Liver (tissue), 3 donors: ENCODE measurements at regions not wholly inside any gene's neighbourhood (a gene's known extent, or its start where the extent isn't known, plus 50 kb on each side); places are given as distances from the start of the nearest gene placed in this dataset.

Experiments
- JUND ChIP-seq, 2 donors: IDR thresholded peaks; 2 replicates each; pipeline ENCODE4 v1.6.1; 2016; ENCODE audit warnings: antibody characterized with exemption in 2 of 2
- RAD21 ChIP-seq, 2 donors: IDR thresholded peaks; 2 replicates each; pipeline ENCODE4 v1.6.1; 2016; ENCODE audit warnings: antibody characterized with exemption in 2 of 2, mild to moderate bottlenecking in 2 of 2
- YY1 ChIP-seq: IDR thresholded peaks from 2 replicates; pipeline ENCODE4 v1.6.1; 2016; ENCODE audit warnings: antibody characterized with exemption, mild to moderate bottlenecking
- TF ChIP-seq, protein P1 (sequence below): fragments of 150-350 bp; IDR thresholded peaks from 2 replicates; pipeline ENCODE4 v1.5.1; 2017; ENCODE audit warnings: improper control_type of control experiment, low read depth, low read length; ENCODE audit not compliant: missing input control
- donor health status: healthy.
- donor health status: healthy.

DNA sequence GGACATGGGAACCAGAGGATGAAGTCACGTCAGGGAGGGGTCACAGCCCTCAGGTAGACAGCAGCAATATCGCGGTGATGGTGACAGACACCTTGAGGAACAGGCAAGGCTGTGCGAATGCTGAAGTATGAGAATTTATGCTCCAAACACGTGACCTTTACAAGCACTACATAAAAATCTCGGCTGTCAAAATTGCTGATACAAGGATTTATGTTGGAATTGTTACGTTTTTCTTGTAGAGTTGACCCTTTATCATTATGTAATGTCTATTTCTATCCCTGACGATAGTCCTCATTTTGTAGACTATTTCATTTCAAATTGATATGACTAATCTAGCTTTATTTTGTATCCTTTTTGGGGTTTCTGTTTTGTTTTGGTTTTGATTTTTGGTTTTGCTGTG lies 311.1 kb downstream of the C6orf118 start:
- no peak for TF ChIP-seq JUND (IDR thresholded peaks at IDR 0.05)
- TF ChIP-seq, protein P1, sequence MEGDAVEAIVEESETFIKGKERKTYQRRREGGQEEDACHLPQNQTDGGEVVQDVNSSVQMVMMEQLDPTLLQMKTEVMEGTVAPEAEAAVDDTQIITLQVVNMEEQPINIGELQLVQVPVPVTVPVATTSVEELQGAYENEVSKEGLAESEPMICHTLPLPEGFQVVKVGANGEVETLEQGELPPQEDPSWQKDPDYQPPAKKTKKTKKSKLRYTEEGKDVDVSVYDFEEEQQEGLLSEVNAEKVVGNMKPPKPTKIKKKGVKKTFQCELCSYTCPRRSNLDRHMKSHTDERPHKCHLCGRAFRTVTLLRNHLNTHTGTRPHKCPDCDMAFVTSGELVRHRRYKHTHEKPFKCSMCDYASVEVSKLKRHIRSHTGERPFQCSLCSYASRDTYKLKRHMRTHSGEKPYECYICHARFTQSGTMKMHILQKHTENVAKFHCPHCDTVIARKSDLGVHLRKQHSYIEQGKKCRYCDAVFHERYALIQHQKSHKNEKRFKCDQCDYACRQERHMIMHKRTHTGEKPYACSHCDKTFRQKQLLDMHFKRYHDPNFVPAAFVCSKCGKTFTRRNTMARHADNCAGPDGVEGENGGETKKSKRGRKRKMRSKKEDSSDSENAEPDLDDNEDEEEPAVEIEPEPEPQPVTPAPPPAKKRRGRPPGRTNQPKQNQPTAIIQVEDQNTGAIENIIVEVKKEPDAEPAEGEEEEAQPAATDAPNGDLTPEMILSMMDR: no peak
- TF ChIP-seq RAD21 (IDR thresholded peaks at IDR 0.05): no peak
- TF ChIP-seq YY1: no peak
